ENCODE measurements at regions not wholly inside any gene's neighbourhood (a gene's known extent, or its start where the extent isn't known, plus 50 kb on each side); places are given as distances from the start of the nearest gene placed in this dataset.

DNA sequence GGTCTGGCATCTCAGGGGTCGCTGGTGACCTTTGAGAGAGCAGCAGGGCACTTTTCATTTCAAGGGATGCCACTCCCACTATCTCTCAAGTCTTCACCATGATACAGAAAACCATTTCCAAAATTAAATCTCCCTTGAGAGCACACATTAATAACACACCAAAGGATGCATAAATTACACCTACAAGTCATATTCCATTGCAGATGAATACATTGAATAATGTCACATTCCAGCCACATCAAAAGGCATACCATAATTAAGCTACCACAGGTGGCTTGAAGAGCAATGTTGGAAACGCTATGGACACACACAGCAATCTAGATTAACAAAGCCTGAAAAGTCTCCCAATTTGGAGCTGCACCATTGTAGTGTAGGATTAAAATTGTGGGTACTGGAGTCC, 353.3 kb upstream of the ZMIZ1 start:
- no peak overlapping the region for H3K9ac ChIP-seq (ENCODE audit: low read depth, low read length, poor library complexity)
- H2BK15ac ChIP-seq (ENCODE audit: low read length): no peak overlapping the region
- no peak overlapping the region for H2AK5ac ChIP-seq (ENCODE audit: low read depth, low read length)
- no peak overlapping the region for H2BK120ac ChIP-seq (ENCODE audit: low read depth, low read length)
- H3K27ac ChIP-seq (replicated peaks; ENCODE audit: low read length): no peak overlapping the region
- H3K36me3 ChIP-seq (replicated peaks in 1 of 2; ENCODE audit: control insufficient read depth in 2 of 2, insufficient read depth in 2 of 2, low read length in 2 of 2): no peaks in the 10 kb centered on the region
- H3K4me1 ChIP-seq (ENCODE audit: control insufficient read depth in 2 of 2, insufficient read depth in 1 of 2, low read depth in 1 of 2, low read length in 2 of 2): no peaks in the 10 kb centered on the region
- no peak overlapping the region for H4K8ac ChIP-seq (ENCODE audit: low read depth, low read length)
- no peaks in the 10 kb centered on the region for H3K79me1 ChIP-seq (ENCODE audit: low read depth, low read length)
- no peak overlapping the region for H3K4me3 ChIP-seq (ENCODE audit: low read length in 2 of 2)
- H3K27me3 ChIP-seq (ENCODE audit: control insufficient read depth in 3 of 3, insufficient read depth in 3 of 3, low read depth in 1 of 3, low read length in 3 of 3): no peaks in the 10 kb centered on the region
- H3K23ac ChIP-seq (ENCODE audit: low read depth, low read length, poor library complexity): no peak overlapping the region
- no peaks in the 10 kb centered on the region for H3K9me3 ChIP-seq (replicated peaks in 1 of 2; ENCODE audit: control insufficient read depth in 2 of 2, insufficient read depth in 1 of 2, low read depth in 1 of 2, low read length in 2 of 2)
- no peak overlapping the region for H3K18ac ChIP-seq (ENCODE audit: low read length)
- H2AFZ ChIP-seq (ENCODE audit: low read length): no peak overlapping the region
- H3K4ac ChIP-seq (ENCODE audit: low read length): no peak overlapping the region
- H2BK5ac ChIP-seq (ENCODE audit: low read length): no peak overlapping the region
- H3K4me2 ChIP-seq (ENCODE audit: insufficient read depth, low read length, poor library complexity, severe bottlenecking): no peak overlapping the region
- no peak overlapping the region for H2BK12ac ChIP-seq (ENCODE audit: low read length)
- H3K14ac ChIP-seq (ENCODE audit: low read length): no peak overlapping the region
- no peak overlapping the region for H4K91ac ChIP-seq (ENCODE audit: low read depth, low read length, poor library complexity)
- WGBS, 2 donors (ENCODE audit: extremely low coverage in 2 of 2, insufficient read length in 2 of 2, insufficient replicate concordance in 1 of 2): no CpG with 5 or more reads among the region's 2 CpGs
- DNase-seq (ENCODE audit: low spot score): no peak

DNA sequence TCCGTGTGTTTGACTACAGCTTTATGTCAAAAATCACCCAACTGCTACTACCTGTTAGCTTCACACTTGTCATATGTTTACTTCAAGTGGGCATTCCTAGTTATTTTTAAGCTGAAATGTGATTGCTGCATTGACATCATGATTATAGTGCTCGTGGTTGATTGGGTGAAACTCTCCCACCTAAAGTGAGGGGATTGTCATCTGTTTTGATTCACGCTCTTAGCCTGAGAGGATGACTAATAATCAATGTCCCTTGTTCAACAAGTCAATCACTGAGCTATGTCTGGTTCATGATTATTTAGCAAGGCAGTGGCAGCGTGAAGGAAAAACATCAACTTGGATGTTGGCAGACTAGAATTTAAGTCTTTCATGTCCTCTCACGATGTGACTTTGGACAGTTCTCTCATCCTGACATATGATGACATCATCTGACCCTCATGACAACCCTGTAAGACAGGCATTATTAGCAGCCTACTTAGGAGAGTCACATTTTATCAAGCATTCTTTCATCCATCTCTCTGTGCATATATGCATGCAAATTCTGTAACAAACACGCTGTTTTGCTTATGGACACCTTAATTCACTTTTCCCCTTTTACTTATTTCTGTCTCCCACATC, 352.6 kb upstream of the ZMIZ1 start:
- H3K9ac ChIP-seq (ENCODE audit: low read depth, low read length, poor library complexity): no peak overlapping the region
- H3K27ac ChIP-seq (replicated peaks; ENCODE audit: low read length): no peak overlapping the region
- no peak for DNase-seq (ENCODE audit: low spot score)
- no peak overlapping the region for H2AFZ ChIP-seq (ENCODE audit: low read length)
- no peak overlapping the region for H2BK5ac ChIP-seq (ENCODE audit: low read length)
- H3K4me3 ChIP-seq (ENCODE audit: low read length in 2 of 2): no peak overlapping the region
- peaks cover 0 to 4% (median 0%) of the 10 kb centered on the region in 3 experiments for H3K27me3 ChIP-seq (ENCODE audit: control insufficient read depth in 3 of 3, insufficient read depth in 3 of 3, low read depth in 1 of 3, low read length in 3 of 3)
- no peak overlapping the region for H2BK120ac ChIP-seq (ENCODE audit: low read depth, low read length)
- H3K4me2 ChIP-seq (ENCODE audit: insufficient read depth, low read length, poor library complexity, severe bottlenecking): no peak overlapping the region
- no peak overlapping the region for H3K23ac ChIP-seq (ENCODE audit: low read depth, low read length, poor library complexity)
- H4K8ac ChIP-seq (ENCODE audit: low read depth, low read length): no peak overlapping the region
- H3K4ac ChIP-seq (ENCODE audit: low read length): no peak overlapping the region
- no peak overlapping the region for H2BK15ac ChIP-seq (ENCODE audit: low read length)
- no peak overlapping the region for H3K14ac ChIP-seq (ENCODE audit: low read length)
- H2AK5ac ChIP-seq (ENCODE audit: low read depth, low read length): no peak overlapping the region
- no CpG with 5 or more reads among the region's 6 CpGs for WGBS, 2 donors (ENCODE audit: extremely low coverage in 2 of 2, insufficient read length in 2 of 2, insufficient replicate concordance in 1 of 2)
- H3K18ac ChIP-seq (ENCODE audit: low read length): no peak overlapping the region
- H3K79me1 ChIP-seq (ENCODE audit: low read depth, low read length): no peaks in the 10 kb centered on the region
- no peak overlapping the region for H4K91ac ChIP-seq (ENCODE audit: low read depth, low read length, poor library complexity)
- no peaks in the 10 kb centered on the region for H3K36me3 ChIP-seq (replicated peaks in 1 of 2; ENCODE audit: control insufficient read depth in 2 of 2, insufficient read depth in 2 of 2, low read length in 2 of 2)
- H2BK12ac ChIP-seq (ENCODE audit: low read length): no peak overlapping the region
- no peaks in the 10 kb centered on the region for H3K9me3 ChIP-seq (replicated peaks in 1 of 2; ENCODE audit: control insufficient read depth in 2 of 2, insufficient read depth in 1 of 2, low read depth in 1 of 2, low read length in 2 of 2)
- H3K4me1 ChIP-seq (ENCODE audit: control insufficient read depth in 2 of 2, insufficient read depth in 1 of 2, low read depth in 1 of 2, low read length in 2 of 2): no peaks in the 10 kb centered on the region

DNA sequence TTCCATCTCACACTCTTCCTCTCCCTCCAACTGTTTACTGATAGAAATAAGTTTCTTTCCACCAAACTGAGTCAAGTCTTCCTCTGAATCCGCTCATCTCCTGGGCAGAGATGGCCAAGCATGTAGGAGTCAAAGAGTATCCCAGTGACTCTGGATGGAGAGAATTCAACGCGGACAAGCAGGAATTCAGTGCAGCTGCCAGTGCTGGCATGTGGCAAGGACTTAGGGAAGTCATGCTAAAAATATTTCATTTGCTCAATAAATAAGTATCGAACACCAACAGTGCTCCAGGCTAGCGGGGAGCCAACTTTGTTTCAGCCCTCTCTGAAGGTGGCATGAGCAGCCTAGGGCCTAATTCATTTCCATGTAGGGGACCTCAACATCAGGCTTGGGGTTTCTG, 351.6 kb upstream of the ZMIZ1 start:
- H3K4ac ChIP-seq (ENCODE audit: low read length): no peak overlapping the region
- H2AK5ac ChIP-seq (ENCODE audit: low read depth, low read length): no peak overlapping the region
- no peak overlapping the region for H2BK15ac ChIP-seq (ENCODE audit: low read length)
- H2AFZ ChIP-seq (ENCODE audit: low read length): no peak overlapping the region
- H2BK5ac ChIP-seq (ENCODE audit: low read length): no peak overlapping the region
- WGBS, 2 donors (ENCODE audit: extremely low coverage in 2 of 2, insufficient read length in 2 of 2, insufficient replicate concordance in 1 of 2): no CpG with 5 or more reads among the region's 5 CpGs
- peaks cover 0 to 5% (median 0%) of the 10 kb centered on the region in 3 experiments for H3K27me3 ChIP-seq (ENCODE audit: control insufficient read depth in 3 of 3, insufficient read depth in 3 of 3, low read depth in 1 of 3, low read length in 3 of 3)
- no peak overlapping the region for H3K14ac ChIP-seq (ENCODE audit: low read length)
- no peak overlapping the region for H4K91ac ChIP-seq (ENCODE audit: low read depth, low read length, poor library complexity)
- no peak overlapping the region for H3K23ac ChIP-seq (ENCODE audit: low read depth, low read length, poor library complexity)
- no peak overlapping the region for H2BK120ac ChIP-seq (ENCODE audit: low read depth, low read length)
- H3K9me3 ChIP-seq (replicated peaks in 1 of 2; ENCODE audit: control insufficient read depth in 2 of 2, insufficient read depth in 1 of 2, low read depth in 1 of 2, low read length in 2 of 2): no peaks in the 10 kb centered on the region
- no peaks in the 10 kb centered on the region for H3K79me1 ChIP-seq (ENCODE audit: low read depth, low read length)
- H3K18ac ChIP-seq (ENCODE audit: low read length): no peak overlapping the region
- H3K4me2 ChIP-seq (ENCODE audit: insufficient read depth, low read length, poor library complexity, severe bottlenecking): no peak overlapping the region
- H3K9ac ChIP-seq (ENCODE audit: low read depth, low read length, poor library complexity): no peak overlapping the region
- no peak overlapping the region for H3K27ac ChIP-seq (replicated peaks; ENCODE audit: low read length)
- H3K36me3 ChIP-seq (replicated peaks in 1 of 2; ENCODE audit: control insufficient read depth in 2 of 2, insufficient read depth in 2 of 2, low read length in 2 of 2): no peaks in the 10 kb centered on the region
- DNase-seq (ENCODE audit: low spot score): no peak
- no peaks in the 10 kb centered on the region for H3K4me1 ChIP-seq (ENCODE audit: control insufficient read depth in 2 of 2, insufficient read depth in 1 of 2, low read depth in 1 of 2, low read length in 2 of 2)
- no peak overlapping the region for H4K8ac ChIP-seq (ENCODE audit: low read depth, low read length)
- no peak overlapping the region for H3K4me3 ChIP-seq (ENCODE audit: low read length in 2 of 2)
- no peak overlapping the region for H2BK12ac ChIP-seq (ENCODE audit: low read length)

DNA sequence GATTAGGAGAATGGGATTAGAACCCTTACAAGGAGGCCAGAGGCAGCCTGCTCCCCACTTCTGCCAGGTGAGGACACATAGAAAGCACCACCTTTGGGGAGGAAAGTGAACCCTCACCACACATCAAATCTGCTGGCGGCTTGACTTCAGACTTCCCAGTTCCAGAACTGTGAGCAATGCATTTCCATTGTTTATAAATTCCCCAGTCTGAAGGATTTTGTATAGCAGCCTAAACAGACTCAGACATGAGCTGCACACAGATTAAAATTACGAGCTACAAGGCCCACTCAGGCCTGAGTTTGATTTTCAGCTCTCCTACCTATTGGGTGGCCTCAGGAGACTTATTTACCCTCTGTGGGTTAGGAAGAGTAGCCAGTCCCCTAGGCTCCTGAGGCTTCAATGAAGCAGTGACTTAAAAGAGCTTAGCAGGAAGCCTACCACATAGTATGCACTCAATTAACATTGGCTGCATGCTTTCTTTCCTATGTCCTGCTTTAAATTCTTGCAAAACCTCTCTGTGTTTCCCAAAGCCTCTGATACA, 350.7 kb upstream of the ZMIZ1 start:
- Histone ChIP-seq H3K79me1 (ENCODE audit: low read depth, low read length) (no peaks in the 10 kb centered on the region), H2AFZ (ENCODE audit: low read length) (no peak overlapping the region), H2BK12ac (ENCODE audit: low read length) (no peak overlapping the region), H2AK5ac (ENCODE audit: low read depth, low read length) (no peak overlapping the region), H4K8ac (ENCODE audit: low read depth, low read length) (no peak overlapping the region), H3K14ac (ENCODE audit: low read length) (no peak overlapping the region), H3K4me2 (ENCODE audit: insufficient read depth, low read length, poor library complexity, severe bottlenecking) (no peak overlapping the region), H3K4ac (ENCODE audit: low read length) (no peak overlapping the region), H4K91ac (ENCODE audit: low read depth, low read length, poor library complexity) (no peak overlapping the region), H2BK120ac (ENCODE audit: low read depth, low read length) (no peak overlapping the region), H3K36me3 (replicated peaks in 1 of 2; ENCODE audit: control insufficient read depth in 2 of 2, insufficient read depth in 2 of 2, low read length in 2 of 2) (no peaks in the 10 kb centered on the region), H3K9ac (ENCODE audit: low read depth, low read length, poor library complexity) (no peak overlapping the region), H3K4me1 (ENCODE audit: control insufficient read depth in 2 of 2, insufficient read depth in 1 of 2, low read depth in 1 of 2, low read length in 2 of 2) (no peaks in the 10 kb centered on the region), H3K27ac (replicated peaks; ENCODE audit: low read length) (no peak overlapping the region), H2BK5ac (ENCODE audit: low read length) (no peak overlapping the region), H3K27me3 (ENCODE audit: control insufficient read depth in 3 of 3, insufficient read depth in 3 of 3, low read depth in 1 of 3, low read length in 3 of 3) (peaks cover 0 to 5% (median 0%) of the 10 kb centered on the region in 3 experiments), H2BK15ac (ENCODE audit: low read length) (no peak overlapping the region), H3K9me3 (replicated peaks in 1 of 2; ENCODE audit: control insufficient read depth in 2 of 2, insufficient read depth in 1 of 2, low read depth in 1 of 2, low read length in 2 of 2) (no peaks in the 10 kb centered on the region), H3K23ac (ENCODE audit: low read depth, low read length, poor library complexity) (no peak overlapping the region), H3K18ac (ENCODE audit: low read length) (no peak overlapping the region), H3K4me3 (ENCODE audit: low read length in 2 of 2) (no peak overlapping the region)
- no peak for DNase-seq (ENCODE audit: low spot score)
- WGBS, 2 donors (ENCODE audit: extremely low coverage in 2 of 2, insufficient read length in 2 of 2, insufficient replicate concordance in 1 of 2): no CpG with 5 or more reads among the region's 2 CpGs

Measured in neuronal stem cell (in vitro differentiated cells).